ENCODE measurements at regions not wholly inside any gene's neighbourhood (a gene's known extent, or its start where the extent isn't known, plus 50 kb on each side); places are given as distances from the start of the nearest gene placed in this dataset.
"Not testable (repeated sequence)": the region's sequence is repeated elsewhere in the genome, so short reads cannot be mapped to it uniquely, and the experiment has no call there.

GRCh38 chr5:89676634-89677033 is 732.9 kb downstream of the CETN3 start:
- Mint-ChIP-seq H3K4me3 (ENCODE audit: low read depth) (no peak overlapping the region), H3K9me3 (no peaks in the 10 kb centered on the region), H3K27me3 (ENCODE audit: low read depth) (no peaks in the 10 kb centered on the region), H3K27ac (no peak overlapping the region), H3K36me3 (ENCODE audit: low read depth) (no peaks in the 10 kb centered on the region), H3K4me1 (ENCODE audit: low read depth) (no peaks in the 10 kb centered on the region)
- no peak for DNase-seq (ENCODE audit: low spot score)
- intact Hi-C loops (cut with micrococcal nuclease), result no loop called here

- Mint-ChIP-seq H3K27ac (no peak overlapping the region), H3K4me1 (ENCODE audit: low read depth) (no peaks in the 10 kb centered on the region), H3K36me3 (ENCODE audit: low read depth) (no peaks in the 10 kb centered on the region), H3K4me3 (ENCODE audit: low read depth) (no peak overlapping the region), H3K27me3 (ENCODE audit: low read depth) (no peaks in the 10 kb centered on the region), H3K9me3 (no peaks in the 10 kb centered on the region)
- DNase-seq (ENCODE audit: low spot score), result no peak
- intact Hi-C loops (cut with micrococcal nuclease), result no loop called here
Measured at GRCh38 chr5:89673019-89673418, 736.5 kb downstream of the CETN3 start.

GRCh38 chr5:89668821-89669220 is 740.7 kb downstream of the CETN3 start:
- intact Hi-C loops (cut with micrococcal nuclease), result no loop called here
- H3K4me3 Mint-ChIP-seq (ENCODE audit: low read depth), result no peak overlapping the region
- H3K9me3 Mint-ChIP-seq, result peaks cover 11% of the 10 kb centered on the region
- no peak overlapping the region for H3K27ac Mint-ChIP-seq
- H3K36me3 Mint-ChIP-seq (ENCODE audit: low read depth), result no peaks in the 10 kb centered on the region
- no peak for DNase-seq (ENCODE audit: low spot score)
- H3K27me3 Mint-ChIP-seq (ENCODE audit: low read depth), result no peaks in the 10 kb centered on the region
- H3K4me1 Mint-ChIP-seq (ENCODE audit: low read depth), result no peaks in the 10 kb centered on the region

GRCh38 chr5:89662499-89662898 is 747.1 kb downstream of the CETN3 start:
- Mint-ChIP-seq H3K27me3 (ENCODE audit: low read depth) (no peaks in the 10 kb centered on the region), H3K27ac (no peak overlapping the region), H3K36me3 (ENCODE audit: low read depth) (no peaks in the 10 kb centered on the region), H3K9me3 (peaks cover 14% of the 10 kb centered on the region), H3K4me1 (ENCODE audit: low read depth) (no peaks in the 10 kb centered on the region), H3K4me3 (ENCODE audit: low read depth) (no peak overlapping the region)
- intact Hi-C loops (cut with micrococcal nuclease), result no loop called here
- DNase-seq (ENCODE audit: low spot score), result no peak

- no peaks in the 10 kb centered on the region for H3K4me1 Mint-ChIP-seq (ENCODE audit: low read depth)
- no peak for DNase-seq (ENCODE audit: low spot score)
- no peak overlapping the region for H3K27ac Mint-ChIP-seq
- H3K9me3 Mint-ChIP-seq, result peaks cover 25% of the 10 kb centered on the region
- intact Hi-C loops (cut with micrococcal nuclease), result no loop called here
- H3K36me3 Mint-ChIP-seq (ENCODE audit: low read depth), result no peaks in the 10 kb centered on the region
- no peak overlapping the region for H3K4me3 Mint-ChIP-seq (ENCODE audit: low read depth)
- H3K27me3 Mint-ChIP-seq (ENCODE audit: low read depth), result no peaks in the 10 kb centered on the region
Measured at GRCh38 chr5:89638871-89639270, 755.9 kb upstream of the MEF2C start.

GRCh38 chr5:89634176-89634575 is 751.2 kb upstream of the MEF2C start:
- H3K36me3 Mint-ChIP-seq (ENCODE audit: low read depth); H3K4me1 Mint-ChIP-seq (ENCODE audit: low read depth); DNase-seq (ENCODE audit: low spot score); H3K27me3 Mint-ChIP-seq (ENCODE audit: low read depth); H3K4me3 Mint-ChIP-seq (ENCODE audit: low read depth); intact Hi-C loops (cut with micrococcal nuclease); H3K27ac Mint-ChIP-seq: not testable (repeated sequence)
- peaks cover 31% of the 10 kb centered on the region for H3K9me3 Mint-ChIP-seq

GRCh38 chr5:89630064-89630463 is 747.1 kb upstream of the MEF2C start:
- H3K27ac Mint-ChIP-seq; intact Hi-C loops (cut with micrococcal nuclease); H3K4me1 Mint-ChIP-seq (ENCODE audit: low read depth); DNase-seq (ENCODE audit: low spot score); H3K36me3 Mint-ChIP-seq (ENCODE audit: low read depth); H3K27me3 Mint-ChIP-seq (ENCODE audit: low read depth); H3K4me3 Mint-ChIP-seq (ENCODE audit: low read depth): not testable (repeated sequence)
- H3K9me3 Mint-ChIP-seq, result peaks cover 32% of the 10 kb centered on the region

- no peak overlapping the region for H3K27ac Mint-ChIP-seq
- intact Hi-C loops (cut with micrococcal nuclease), result no loop called here
- no peak for DNase-seq (ENCODE audit: low spot score)
- H3K4me3 Mint-ChIP-seq (ENCODE audit: low read depth), result no peak overlapping the region
- no peaks in the 10 kb centered on the region for H3K36me3 Mint-ChIP-seq (ENCODE audit: low read depth)
- peaks cover 23% of the 10 kb centered on the region for H3K9me3 Mint-ChIP-seq
- no peaks in the 10 kb centered on the region for H3K4me1 Mint-ChIP-seq (ENCODE audit: low read depth)
- no peaks in the 10 kb centered on the region for H3K27me3 Mint-ChIP-seq (ENCODE audit: low read depth)
Measured at GRCh38 chr5:89628876-89629635, 746.1 kb upstream of the MEF2C start.

GRCh38 chr5:89615839-89616518 is 733.0 kb upstream of the MEF2C start:
- no peak overlapping the region for H3K27ac Mint-ChIP-seq
- intact Hi-C loops (cut with micrococcal nuclease), result no loop called here
- no peaks in the 10 kb centered on the region for H3K36me3 Mint-ChIP-seq (ENCODE audit: low read depth)
- H3K27me3 Mint-ChIP-seq (ENCODE audit: low read depth), result no peaks in the 10 kb centered on the region
- no peak overlapping the region for H3K4me3 Mint-ChIP-seq (ENCODE audit: low read depth)
- DNase-seq (ENCODE audit: low spot score), result no peak
- peaks cover under 1% of the 10 kb centered on the region for H3K9me3 Mint-ChIP-seq
- H3K4me1 Mint-ChIP-seq (ENCODE audit: low read depth), result no peaks in the 10 kb centered on the region

GRCh38 chr5:89613222-89613956 is 730.4 kb upstream of the MEF2C start:
- Mint-ChIP-seq H3K4me3 (ENCODE audit: low read depth) (no peak overlapping the region), H3K27me3 (ENCODE audit: low read depth) (no peaks in the 10 kb centered on the region), H3K4me1 (ENCODE audit: low read depth) (no peaks in the 10 kb centered on the region), H3K9me3 (no peaks in the 10 kb centered on the region), H3K27ac (no peak overlapping the region), H3K36me3 (ENCODE audit: low read depth) (no peaks in the 10 kb centered on the region)
- DNase-seq (ENCODE audit: low spot score), result no peak
- intact Hi-C loops (cut with micrococcal nuclease), result no loop called here

- intact Hi-C loops (cut with micrococcal nuclease), result no loop called here
- DNase-seq (ENCODE audit: low spot score), result no peak
- no peak overlapping the region for H3K4me3 Mint-ChIP-seq (ENCODE audit: low read depth)
- H3K27ac Mint-ChIP-seq, result no peak overlapping the region
- no peaks in the 10 kb centered on the region for H3K9me3 Mint-ChIP-seq
- H3K36me3 Mint-ChIP-seq (ENCODE audit: low read depth), result no peaks in the 10 kb centered on the region
- no peaks in the 10 kb centered on the region for H3K27me3 Mint-ChIP-seq (ENCODE audit: low read depth)
- H3K4me1 Mint-ChIP-seq (ENCODE audit: low read depth), result no peaks in the 10 kb centered on the region
Measured at GRCh38 chr5:89606939-89607534, 724.1 kb upstream of the MEF2C start.

GRCh38 chr5:89604342-89604741 is 721.4 kb upstream of the MEF2C start:
- Mint-ChIP-seq H3K36me3 (ENCODE audit: low read depth) (no peaks in the 10 kb centered on the region), H3K27ac (no peak overlapping the region), H3K4me3 (ENCODE audit: low read depth) (no peak overlapping the region), H3K9me3 (no peaks in the 10 kb centered on the region), H3K27me3 (ENCODE audit: low read depth) (no peaks in the 10 kb centered on the region), H3K4me1 (ENCODE audit: low read depth) (no peaks in the 10 kb centered on the region)
- intact Hi-C loops (cut with micrococcal nuclease), result loop anchor here (1.0 kb wide), 1 partner anchor 14 kb away; no protein-coding TSS in a partner anchor
- DNase-seq (ENCODE audit: low spot score), result no peak

- Mint-ChIP-seq H3K9me3 (no peaks in the 10 kb centered on the region), H3K27me3 (ENCODE audit: low read depth) (no peaks in the 10 kb centered on the region), H3K36me3 (ENCODE audit: low read depth) (no peaks in the 10 kb centered on the region), H3K4me3 (ENCODE audit: low read depth) (no peak overlapping the region), H3K4me1 (ENCODE audit: low read depth) (no peaks in the 10 kb centered on the region), H3K27ac (no peak overlapping the region)
- no peak for DNase-seq (ENCODE audit: low spot score)
- intact Hi-C loops (cut with micrococcal nuclease), result no loop called here
Measured at GRCh38 chr5:89601880-89602279, 718.9 kb upstream of the MEF2C start.

Measured in activated T-helper 2 cell treated with anti-CD3 and anti-CD28 coated beads, Interferon-gamma antibody, Interleukin-2, Interleukin-4, amounts not matched to agents 10 μg/mL and 5 μg/mL and 100 μg/mL, durations not matched to agents 14 hours and 24 hours and 36 hours (primary cell).